ENCODE measurements at regions not wholly inside any gene's neighbourhood (a gene's known extent, or its start where the extent isn't known, plus 50 kb on each side); places are given as distances from the start of the nearest gene placed in this dataset.

GRCh38 chr14:54052696-54053385 is 96.2 kb upstream of the BMP4 start:
- no peak for TF ChIP-seq CTCF (IDR thresholded peaks at IDR 0.05; ENCODE audit: extremely low read depth, low read depth, low read length)
- no peaks in the 10 kb centered on the region for H3K4me1 ChIP-seq (ENCODE audit: insufficient read depth, low read length)
- no peaks in the 10 kb centered on the region for H3K79me2 ChIP-seq (ENCODE audit: insufficient read depth, low read length)
- no peak for DNase-seq (ENCODE audit: insufficient read length, low spot score, missing footprints)
- H2AFZ ChIP-seq (ENCODE audit: low read length) = no peak overlapping the region
- H3K4me2 ChIP-seq (ENCODE audit: insufficient read depth, low read length) = no peak overlapping the region
- H4K20me1 ChIP-seq (ENCODE audit: insufficient read depth, low read length) = no peaks in the 10 kb centered on the region
- H3K27me3 ChIP-seq (ENCODE audit: insufficient read depth, low read length) = peaks cover 11% of the 10 kb centered on the region
- no peak overlapping the region for H3K27ac ChIP-seq (ENCODE audit: low read depth, low read length)
- no peaks in the 10 kb centered on the region for H3K36me3 ChIP-seq (ENCODE audit: insufficient read depth, low read length)
- no peaks in the 10 kb centered on the region for H3K9me3 ChIP-seq (ENCODE audit: low read depth, low read length)
- H3K4me3 ChIP-seq (ENCODE audit: insufficient read depth, low read length) = no peak overlapping the region

GRCh38 chr14:54053386-54053745 is 96.7 kb upstream of the BMP4 start:
- H3K79me2 ChIP-seq (ENCODE audit: insufficient read depth, low read length) = no peaks in the 10 kb centered on the region
- no peaks in the 10 kb centered on the region for H3K36me3 ChIP-seq (ENCODE audit: insufficient read depth, low read length)
- no peak overlapping the region for H2AFZ ChIP-seq (ENCODE audit: low read length)
- H3K4me3 ChIP-seq (ENCODE audit: insufficient read depth, low read length) = no peak overlapping the region
- H4K20me1 ChIP-seq (ENCODE audit: insufficient read depth, low read length) = no peaks in the 10 kb centered on the region
- no peaks in the 10 kb centered on the region for H3K9me3 ChIP-seq (ENCODE audit: low read depth, low read length)
- no peaks in the 10 kb centered on the region for H3K4me1 ChIP-seq (ENCODE audit: insufficient read depth, low read length)
- no peak overlapping the region for H3K4me2 ChIP-seq (ENCODE audit: insufficient read depth, low read length)
- no peak for TF ChIP-seq CTCF (IDR thresholded peaks at IDR 0.05; ENCODE audit: extremely low read depth, low read depth, low read length)
- no peak overlapping the region for H3K27ac ChIP-seq (ENCODE audit: low read depth, low read length)
- DNase-seq (ENCODE audit: insufficient read length, low spot score, missing footprints) = no peak
- peaks cover 11% of the 10 kb centered on the region for H3K27me3 ChIP-seq (ENCODE audit: insufficient read depth, low read length)

- Histone ChIP-seq H3K79me2 (ENCODE audit: insufficient read depth, low read length) (no peaks in the 10 kb centered on the region), H3K4me1 (ENCODE audit: insufficient read depth, low read length) (no peaks in the 10 kb centered on the region), H3K27me3 (ENCODE audit: insufficient read depth, low read length) (no peaks in the 10 kb centered on the region), H3K4me3 (ENCODE audit: insufficient read depth, low read length) (no peak overlapping the region), H3K9me3 (ENCODE audit: low read depth, low read length) (no peaks in the 10 kb centered on the region), H4K20me1 (ENCODE audit: insufficient read depth, low read length) (no peaks in the 10 kb centered on the region), H3K4me2 (ENCODE audit: insufficient read depth, low read length) (no peak overlapping the region), H3K27ac (ENCODE audit: low read depth, low read length) (no peak overlapping the region), H3K36me3 (ENCODE audit: insufficient read depth, low read length) (no peaks in the 10 kb centered on the region), H2AFZ (ENCODE audit: low read length) (no peak overlapping the region)
- no peak for DNase-seq (ENCODE audit: insufficient read length, low spot score, missing footprints)
- no peak for TF ChIP-seq CTCF (IDR thresholded peaks at IDR 0.05; ENCODE audit: extremely low read depth, low read depth, low read length)
These were observed 101.9 kb upstream of the BMP4 start for GRCh38 chr14:54058505-54058904.

GRCh38 chr14:54083549-54084239 is 127.1 kb upstream of the BMP4 start:
- no peaks in the 10 kb centered on the region for H3K36me3 ChIP-seq (ENCODE audit: insufficient read depth, low read length)
- no peak for TF ChIP-seq CTCF (IDR thresholded peaks at IDR 0.05; ENCODE audit: extremely low read depth, low read depth, low read length)
- peaks cover 4% of the 10 kb centered on the region for H3K27me3 ChIP-seq (ENCODE audit: insufficient read depth, low read length)
- no peaks in the 10 kb centered on the region for H3K9me3 ChIP-seq (ENCODE audit: low read depth, low read length)
- no peaks in the 10 kb centered on the region for H4K20me1 ChIP-seq (ENCODE audit: insufficient read depth, low read length)
- no peak for DNase-seq (ENCODE audit: insufficient read length, low spot score, missing footprints)
- H3K4me1 ChIP-seq (ENCODE audit: insufficient read depth, low read length) = no peaks in the 10 kb centered on the region
- no peak overlapping the region for H3K27ac ChIP-seq (ENCODE audit: low read depth, low read length)
- no peak overlapping the region for H3K4me2 ChIP-seq (ENCODE audit: insufficient read depth, low read length)
- no peak overlapping the region for H3K4me3 ChIP-seq (ENCODE audit: insufficient read depth, low read length)
- no peak overlapping the region for H2AFZ ChIP-seq (ENCODE audit: low read length)
- no peaks in the 10 kb centered on the region for H3K79me2 ChIP-seq (ENCODE audit: insufficient read depth, low read length)
